GM21528 (cell line): ENCODE measurements at regions not wholly inside any gene's neighbourhood (a gene's known extent, or its start where the extent isn't known, plus 50 kb on each side); places are given as distances from the start of the nearest gene placed in this dataset.

Source experiments
- ATAC-seq: cut with Tn5 transposase; IDR thresholded peaks from one replicate; pipeline ENCODE4 v1.9.1; 2021; ENCODE audit warnings: mild to moderate bottlenecking, moderate library complexity; ENCODE audit not compliant: unreplicated experiment, low FRiP score

DNA sequence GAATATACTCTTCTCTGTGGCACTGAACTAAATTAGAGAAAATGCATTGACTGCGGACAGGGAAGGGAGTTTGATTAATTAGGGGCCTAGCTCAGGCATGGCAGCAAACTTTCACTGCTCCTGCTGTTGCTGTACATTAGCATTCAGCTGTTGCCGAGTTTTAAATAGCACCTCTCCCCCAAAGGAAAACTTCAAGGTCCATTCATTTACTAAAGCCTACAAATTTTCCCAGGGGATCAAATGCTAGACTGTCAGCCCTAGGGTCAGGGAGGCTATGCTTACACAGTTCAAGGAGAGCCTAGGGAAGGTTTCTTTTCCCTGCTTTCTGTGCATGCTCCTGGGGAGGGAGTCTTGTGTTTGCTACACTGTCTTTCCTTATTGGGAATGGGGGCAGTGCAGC is 60.0 kb upstream of the GZMB start:
- no peak for ATAC-seq

DNA sequence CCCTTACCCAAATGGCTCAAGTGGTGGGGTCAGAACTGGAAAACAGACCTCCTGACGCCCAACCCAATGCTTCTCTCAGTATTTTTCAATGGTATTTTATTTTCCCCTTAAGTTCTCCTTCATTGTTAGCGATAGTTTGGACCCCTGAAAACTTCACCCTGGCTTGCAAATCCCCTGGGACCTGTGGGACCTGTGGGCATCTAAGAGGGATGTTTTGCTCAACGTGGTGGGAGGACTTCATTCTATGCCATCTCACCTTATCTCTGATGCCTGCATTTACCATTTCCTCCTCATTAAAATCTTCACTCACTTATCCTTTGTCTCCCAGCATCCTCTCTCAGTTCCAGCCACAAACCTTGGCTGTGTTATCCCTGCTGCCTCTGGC is 59.4 kb upstream of the GZMB start:
- no peak for ATAC-seq

DNA sequence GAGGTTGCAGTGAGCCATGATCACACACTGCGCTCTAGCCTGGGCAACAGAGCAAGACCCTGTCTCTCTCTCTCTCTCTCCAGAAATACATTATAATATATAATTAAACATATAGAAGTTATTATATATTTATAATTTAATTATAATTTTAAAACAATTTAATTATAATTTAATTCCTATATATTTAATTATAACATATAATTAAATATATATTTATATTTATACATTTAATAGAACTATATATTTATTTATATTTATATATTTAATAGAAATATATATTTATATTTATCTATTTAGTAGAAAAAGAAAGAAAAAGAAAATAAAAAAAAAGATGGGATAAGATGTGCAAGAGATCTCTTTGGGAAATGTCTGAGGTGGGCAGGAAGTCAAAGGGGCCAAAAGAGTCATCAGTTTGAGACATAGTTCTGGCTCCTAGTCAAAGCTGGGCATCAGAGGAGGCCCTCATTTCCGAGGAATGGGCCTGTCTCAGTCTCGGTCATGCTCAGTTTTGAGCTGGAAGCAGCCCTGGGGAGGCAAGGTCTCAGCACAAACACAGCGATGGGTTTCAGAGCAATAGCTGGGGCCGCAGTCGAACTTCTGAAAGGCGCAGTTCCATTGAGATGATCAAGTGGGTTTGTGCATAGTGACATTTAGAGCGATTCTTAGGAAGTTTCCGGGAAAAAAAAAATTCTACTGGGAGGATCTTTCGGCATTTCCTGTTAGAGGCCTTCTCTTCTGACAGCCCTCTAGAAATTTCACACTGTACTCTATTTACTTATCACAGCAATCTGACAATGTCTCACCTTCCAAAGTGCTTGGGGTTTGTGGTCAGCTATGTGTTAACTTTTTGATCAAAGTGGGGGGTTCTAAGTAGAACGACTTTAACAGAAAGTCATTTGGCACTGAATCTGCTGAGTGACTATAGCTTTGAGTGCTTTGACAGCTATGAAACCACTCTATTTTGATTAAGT is 58.7 kb upstream of the GZMB start:
- no peak for ATAC-seq

DNA sequence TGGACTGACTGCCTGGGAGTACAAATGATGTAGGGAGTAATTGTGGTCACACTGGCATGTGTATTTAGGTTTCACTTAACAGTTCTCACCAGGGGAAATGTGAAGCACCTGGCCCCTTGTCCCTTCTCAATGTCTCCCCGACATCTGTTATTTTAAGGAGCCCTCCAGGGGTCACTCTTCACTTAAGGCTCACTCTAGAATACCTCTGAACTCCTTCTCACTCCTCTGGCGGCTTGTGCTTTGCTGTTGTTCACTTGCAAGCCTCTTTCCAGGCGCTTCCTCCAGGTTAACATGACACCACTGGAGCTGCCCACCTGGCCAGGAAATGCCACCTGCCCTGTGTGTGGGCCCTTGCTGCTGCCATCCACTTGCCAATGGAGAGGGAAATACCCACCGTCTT is 56.5 kb upstream of the GZMB start:
- no peak for ATAC-seq

DNA sequence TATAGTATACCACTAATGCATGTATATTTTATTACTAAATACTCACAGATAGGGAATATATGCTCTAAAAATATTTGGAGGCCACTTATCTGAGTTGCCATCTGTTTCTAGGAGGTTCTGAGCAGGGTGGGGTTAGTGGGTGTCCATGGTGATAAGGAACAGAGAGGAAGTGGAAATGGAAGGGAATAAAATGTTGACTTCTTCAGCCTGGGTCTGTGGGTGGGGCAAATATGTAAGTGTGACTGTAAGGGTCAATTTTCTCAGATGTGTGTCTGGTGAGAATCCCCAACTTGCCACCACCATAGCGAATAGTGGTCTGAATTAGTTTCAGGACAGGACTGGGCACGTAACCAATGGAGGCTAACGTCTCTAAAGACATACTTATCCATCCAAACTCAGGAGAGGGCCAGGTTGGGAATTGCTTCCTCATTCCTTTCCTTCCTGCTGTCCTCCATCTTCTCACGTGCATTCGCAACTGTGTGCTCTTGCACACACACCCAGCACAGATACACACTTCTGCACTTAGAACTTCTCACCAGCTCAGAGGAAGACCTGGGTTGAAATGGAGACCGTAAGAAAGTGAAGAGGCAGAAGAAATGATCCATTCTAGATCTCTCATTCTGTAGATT is 54.2 kb upstream of the GZMB start:
- no peak for ATAC-seq
